NCI-H2196 treated with DMSO at 0.1 percent for 48 hours (cell line): ENCODE measurements at regions not wholly inside any gene's neighbourhood (a gene's known extent, or its start where the extent isn't known, plus 50 kb on each side); places are given as distances from the start of the nearest gene placed in this dataset.

Experiments used
- DNase-seq: peaks from one replicate; lab custom pipeline; 2025; ENCODE audit not compliant: unreplicated experiment; lab: John Stamatoyannopoulos, UW

- DNase-seq = no peak
These were observed 1628.7 kb downstream of the MAT2B start for GRCh38 chr5:165134155-165134554.

GRCh38 chr5:165135565-165135964, 1630.1 kb downstream of the MAT2B start:
- DNase-seq = no peak

- DNase-seq = no peak
These were observed 1632.3 kb downstream of the MAT2B start for GRCh38 chr5:165137701-165138100.

- no peak for DNase-seq
These were observed 1632.8 kb downstream of the MAT2B start for GRCh38 chr5:165138236-165138635.

- no peak for DNase-seq
These were observed 1633.8 kb downstream of the MAT2B start for GRCh38 chr5:165139262-165139661.

GRCh38 chr5:165139721-165140120, 1634.3 kb downstream of the MAT2B start:
- DNase-seq = no peak

GRCh38 chr5:165143741-165144140, 1638.3 kb downstream of the MAT2B start:
- DNase-seq = no peak

GRCh38 chr5:165149431-165149830, 1644.0 kb downstream of the MAT2B start:
- DNase-seq = no peak

- no peak for DNase-seq
These were observed 1646.6 kb downstream of the MAT2B start for GRCh38 chr5:165152058-165152457.

GRCh38 chr5:165157219-165157618, 1651.8 kb downstream of the MAT2B start:
- no peak for DNase-seq

- no peak for DNase-seq
These were observed 1655.8 kb downstream of the MAT2B start for GRCh38 chr5:165161204-165161603.

GRCh38 chr5:165163861-165164260, 1658.4 kb downstream of the MAT2B start:
- no peak for DNase-seq

- DNase-seq = no peak
These were observed 1668.2 kb downstream of the MAT2B start for GRCh38 chr5:165173651-165174050.

- no peak for DNase-seq
These were observed 1669.6 kb downstream of the MAT2B start for GRCh38 chr5:165175041-165175440.

GRCh38 chr5:165184183-165184582, 1678.8 kb downstream of the MAT2B start:
- no peak for DNase-seq

- DNase-seq = no peak
These were observed 1680.3 kb downstream of the MAT2B start for GRCh38 chr5:165185716-165186115.

- no peak for DNase-seq
These were observed 1682.4 kb downstream of the MAT2B start for GRCh38 chr5:165187815-165188214.

GRCh38 chr5:165188556-165189175, 1683.2 kb downstream of the MAT2B start:
- no peak for DNase-seq

- no peak for DNase-seq
These were observed 1691.5 kb downstream of the MAT2B start for GRCh38 chr5:165196961-165197360.

GRCh38 chr5:165201369-165201768, 1696.0 kb downstream of the MAT2B start:
- no peak for DNase-seq

- DNase-seq = no peak
These were observed 1696.5 kb downstream of the MAT2B start for GRCh38 chr5:165201771-165202518.

- DNase-seq = no peak
These were observed 1697.1 kb downstream of the MAT2B start for GRCh38 chr5:165202519-165202910.
